ENCODE measurements at regions not wholly inside any gene's neighbourhood (a gene's known extent, or its start where the extent isn't known, plus 50 kb on each side); places are given as distances from the start of the nearest gene placed in this dataset.

- no peak for DNase-seq (ENCODE audit: low read depth)
- H3K4me3 ChIP-seq (ENCODE audit: low read depth, low read length), result no peak overlapping the region
- TF ChIP-seq CTCF (conservative IDR thresholded peaks at IDR 0.05; ENCODE audit: low read depth, low read length), result no peak
These were observed 181.0 kb upstream of the ETAA1 start for GRCh38 chr2:67216103-67216502.

DNA sequence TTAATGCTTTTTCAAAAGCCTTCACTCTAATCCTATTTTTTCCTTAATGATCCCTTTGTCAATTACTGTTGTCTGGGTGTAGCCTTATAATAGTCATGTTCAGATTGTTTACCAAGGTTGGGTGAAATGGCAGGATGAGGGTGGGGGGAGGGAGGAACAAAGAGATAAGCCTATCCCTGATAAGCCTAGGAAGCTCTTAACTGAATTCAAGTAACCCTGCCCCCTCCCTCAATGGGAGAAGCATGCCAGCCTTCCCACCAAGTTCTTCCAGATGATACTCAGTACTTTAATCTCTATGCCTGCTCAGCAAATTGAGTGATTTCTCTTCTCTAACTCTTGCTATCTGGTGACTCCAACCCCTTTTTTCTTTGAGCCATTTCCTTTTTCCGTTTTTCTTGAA is 180.3 kb upstream of the ETAA1 start:
- DNase-seq (ENCODE audit: low read depth), result no peak
- no peak for TF ChIP-seq CTCF (conservative IDR thresholded peaks at IDR 0.05; ENCODE audit: low read depth, low read length)
- H3K4me3 ChIP-seq (ENCODE audit: low read depth, low read length), result no peak overlapping the region

DNA sequence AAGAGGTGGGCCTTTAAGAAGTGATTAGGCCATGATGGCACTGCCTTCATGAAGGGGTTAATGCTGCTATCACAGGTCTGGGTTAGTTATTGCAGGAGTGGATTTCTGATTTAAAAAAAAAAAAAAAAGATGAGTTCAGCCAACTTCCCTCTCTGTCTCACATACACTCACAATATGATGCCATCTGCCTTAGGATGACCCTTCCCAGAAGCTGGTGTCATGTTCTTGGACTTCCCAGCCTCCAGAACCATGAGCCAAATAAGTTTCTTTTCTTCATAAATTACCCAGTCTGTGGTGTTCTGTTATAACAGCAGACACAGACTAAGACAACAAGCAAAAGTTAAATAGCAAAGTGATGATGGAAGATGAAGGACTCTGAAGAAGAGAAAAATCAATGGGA is 179.7 kb upstream of the ETAA1 start:
- no peak for TF ChIP-seq CTCF (conservative IDR thresholded peaks at IDR 0.05; ENCODE audit: low read depth, low read length)
- H3K4me3 ChIP-seq (ENCODE audit: low read depth, low read length), result no peak overlapping the region
- no peak for DNase-seq (ENCODE audit: low read depth)

GRCh38 chr2:67218056-67218455 is 179.1 kb upstream of the ETAA1 start:
- H3K4me3 ChIP-seq (ENCODE audit: low read depth, low read length), result no peak overlapping the region
- TF ChIP-seq CTCF (conservative IDR thresholded peaks at IDR 0.05; ENCODE audit: low read depth, low read length), result no peak
- no peak for DNase-seq (ENCODE audit: low read depth)

GRCh38 chr2:67219651-67220050 is 177.5 kb upstream of the ETAA1 start:
- DNase-seq (ENCODE audit: low read depth), result no peak
- TF ChIP-seq CTCF (conservative IDR thresholded peaks at IDR 0.05; ENCODE audit: low read depth, low read length), result no peak

DNA sequence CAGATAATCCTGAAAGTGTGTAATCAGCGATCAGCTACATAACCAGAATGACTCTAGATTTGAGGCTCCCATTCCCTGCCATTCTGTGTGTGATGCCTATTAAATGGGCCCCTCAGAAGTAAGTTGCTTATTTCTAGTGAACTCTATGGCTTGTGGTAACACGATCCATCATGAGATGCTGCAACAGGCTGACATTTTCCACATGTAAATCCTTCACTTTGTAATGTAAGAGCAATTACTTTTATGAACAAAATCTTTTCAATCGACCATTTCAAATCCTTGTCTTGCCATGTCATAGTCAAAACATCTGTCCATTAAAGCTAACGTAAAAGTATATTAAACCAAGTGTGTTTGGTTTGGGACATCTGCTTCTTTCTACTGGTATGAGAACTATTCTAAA is 175.9 kb upstream of the ETAA1 start:
- no peak for TF ChIP-seq CTCF (conservative IDR thresholded peaks at IDR 0.05; ENCODE audit: low read depth, low read length)
- no peak for DNase-seq (ENCODE audit: low read depth)
- no peak overlapping the region for H3K4me3 ChIP-seq (ENCODE audit: low read depth, low read length)

More at GRCh38 chr2:67219651-67220050, 177.5 kb upstream of the ETAA1 start:
- H3K4me3 ChIP-seq (ENCODE audit: low read depth, low read length), result no peak overlapping the region

GRCh38 chr2:67225287-67225973 is 171.7 kb upstream of the ETAA1 start:
- DNase-seq (ENCODE audit: low read depth), result no peak
- TF ChIP-seq CTCF (conservative IDR thresholded peaks at IDR 0.05; ENCODE audit: low read depth, low read length), result no peak
- H3K4me3 ChIP-seq (ENCODE audit: low read depth, low read length), result no peak overlapping the region
